Loucy (cell line): ENCODE measurements at regions not wholly inside any gene's neighbourhood (a gene's known extent, or its start where the extent isn't known, plus 50 kb on each side); places are given as distances from the start of the nearest gene placed in this dataset.

Experiments
- CTCF ChIP-seq: fragments of 200-600 bp; sonication (generic); conservative IDR thresholded peaks from 2 replicates; pipeline ENCODE4 v1.5.1; 2014; ENCODE audit warnings: mild to moderate bottlenecking, antibody characterized with exemption, low read length
- EZH2phosphoT487 ChIP-seq: fragments of 200-600 bp; IDR thresholded peaks from 2 replicates; pipeline ENCODE4 v1.6.1; 2018; ENCODE audit warnings: antibody characterized with exemption, mild to moderate bottlenecking, moderate library complexity, borderline replicate concordance

GRCh38 chr4:186946136-186946535 is 222.5 kb upstream of the FAT1 start:
- TF ChIP-seq CTCF (no peak), EZH2phosphoT487 (no peak)
